Mucosa of gallbladder (tissue), 1 donor: ENCODE measurements at regions not wholly inside any gene's neighbourhood (a gene's known extent, or its start where the extent isn't known, plus 50 kb on each side); places are given as distances from the start of the nearest gene placed in this dataset.
A peak's percentile ranks its signal among the peaks of the same experiment; 100 is the strongest.
"Not testable (repeated sequence)": the region's sequence is repeated elsewhere in the genome, so short reads cannot be mapped to it uniquely, and the experiment has no call there.

Experiments
- DNase-seq: peaks from one replicate; pipeline ENCODE4 v3.0.0-alpha.2; 2020; ENCODE audit warnings: low spot score
- donor health status: DM: no; HTN: no; CAD: no.

DNA sequence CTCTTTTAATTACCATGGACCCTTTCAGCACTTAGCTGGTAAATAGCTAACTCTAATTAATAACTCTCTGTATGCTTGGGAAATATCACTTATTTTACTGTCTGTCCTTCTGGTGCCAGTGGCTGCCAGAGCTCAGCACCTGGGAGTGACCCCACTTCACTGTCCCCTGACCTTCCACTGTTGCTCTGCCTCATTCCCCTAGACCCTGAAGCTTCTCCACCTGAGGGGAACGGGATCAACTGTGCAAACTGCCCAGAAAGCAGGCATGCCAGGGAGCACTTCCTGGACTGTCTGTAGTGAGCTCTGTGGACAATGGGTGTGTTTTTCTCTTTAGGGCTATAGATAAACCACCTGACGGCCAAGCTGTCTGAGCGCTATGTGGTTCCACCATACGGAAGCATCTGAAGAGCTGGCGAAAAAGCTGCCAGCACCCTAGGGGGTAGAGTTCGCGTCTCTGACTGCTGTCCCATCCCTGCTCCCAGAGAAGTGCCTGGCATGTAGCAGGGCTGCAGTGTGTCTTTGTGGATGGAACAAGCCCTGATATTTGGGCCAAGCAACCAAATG is 106.3 kb upstream of the FOXA2 start:
- DNase-seq: no peak

DNA sequence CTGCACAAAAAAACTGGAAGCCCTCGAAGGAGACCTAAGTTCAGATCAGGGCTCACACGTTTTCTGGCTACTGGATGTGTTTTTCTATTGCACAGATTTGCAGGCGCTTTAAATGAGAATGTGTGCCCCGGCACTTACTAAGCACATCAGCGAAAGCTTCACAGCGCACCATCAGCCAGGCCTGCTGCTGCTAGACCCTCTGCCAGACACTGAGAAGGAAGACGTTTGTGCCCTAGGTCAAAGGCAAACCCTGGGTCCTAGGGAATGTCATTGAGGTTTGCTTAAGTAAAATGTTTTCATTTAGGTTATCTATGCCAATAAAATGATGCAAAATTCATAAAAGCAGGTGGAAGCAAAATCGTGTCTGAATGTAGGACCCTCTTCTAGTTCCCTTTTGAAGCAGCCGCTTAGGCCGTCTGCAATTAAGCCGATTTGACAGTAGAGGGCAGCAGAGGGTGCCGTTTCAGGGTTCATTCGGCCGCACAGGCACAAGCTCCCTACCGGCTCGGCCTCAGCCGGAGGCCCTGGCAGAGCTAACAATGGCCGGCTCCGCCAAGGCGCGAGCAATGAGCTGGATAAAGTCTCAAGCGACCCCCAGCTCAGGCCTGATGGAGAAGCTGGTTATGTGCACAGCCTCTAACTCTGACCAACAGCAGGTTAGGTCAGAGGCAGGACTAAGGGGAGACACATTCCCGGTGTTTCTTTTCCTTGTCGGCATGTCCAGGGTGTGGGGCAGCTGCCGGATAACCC is 107.2 kb upstream of the FOXA2 start:
- DNase-seq: peak; percentile 80

- no peak for DNase-seq
Observed at GRCh38 chr20:22692119-22692475, 107.7 kb upstream of the FOXA2 start.

DNA sequence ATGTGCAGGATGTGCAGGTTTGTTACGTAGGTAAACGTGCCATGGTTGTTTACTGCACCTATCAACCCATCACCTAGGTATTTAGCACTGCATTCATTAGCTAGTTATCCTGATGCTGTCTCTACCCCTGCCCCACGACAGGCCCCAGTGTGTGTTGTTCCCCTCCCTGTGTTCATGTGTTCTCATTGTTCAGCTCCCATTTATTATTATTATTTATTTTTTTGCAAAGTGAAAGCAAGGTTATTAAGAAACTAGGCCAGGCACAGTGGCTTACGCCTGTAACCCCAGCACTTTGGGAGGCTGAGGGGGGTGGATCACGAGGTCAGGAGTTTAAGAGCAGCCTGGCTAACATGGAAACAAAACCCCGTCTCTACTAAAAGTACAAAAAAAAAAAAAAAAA is 108.2 kb upstream of the FOXA2 start:
- not testable (repeated sequence) for DNase-seq

DNA sequence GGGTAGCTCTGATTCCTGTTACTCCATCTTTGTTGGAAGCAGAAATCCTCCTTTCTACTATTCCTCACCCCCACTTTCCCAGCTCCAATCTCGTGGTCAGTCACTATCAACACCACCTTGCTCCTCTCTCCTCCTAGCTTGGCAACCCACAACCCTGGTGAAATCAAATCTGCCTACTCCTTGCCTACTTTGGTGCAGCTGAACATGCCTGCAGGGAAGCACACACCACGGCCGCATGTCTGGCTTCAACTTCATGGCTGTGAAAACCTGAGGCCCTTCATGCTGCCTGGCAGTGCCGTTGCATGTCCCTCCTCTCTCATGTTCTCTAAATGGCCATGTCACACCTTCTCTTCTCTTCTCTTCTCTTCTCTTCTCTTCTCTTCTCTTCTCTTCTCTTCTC is 112.4 kb upstream of the FOXA2 start:
- DNase-seq: no peak

DNA sequence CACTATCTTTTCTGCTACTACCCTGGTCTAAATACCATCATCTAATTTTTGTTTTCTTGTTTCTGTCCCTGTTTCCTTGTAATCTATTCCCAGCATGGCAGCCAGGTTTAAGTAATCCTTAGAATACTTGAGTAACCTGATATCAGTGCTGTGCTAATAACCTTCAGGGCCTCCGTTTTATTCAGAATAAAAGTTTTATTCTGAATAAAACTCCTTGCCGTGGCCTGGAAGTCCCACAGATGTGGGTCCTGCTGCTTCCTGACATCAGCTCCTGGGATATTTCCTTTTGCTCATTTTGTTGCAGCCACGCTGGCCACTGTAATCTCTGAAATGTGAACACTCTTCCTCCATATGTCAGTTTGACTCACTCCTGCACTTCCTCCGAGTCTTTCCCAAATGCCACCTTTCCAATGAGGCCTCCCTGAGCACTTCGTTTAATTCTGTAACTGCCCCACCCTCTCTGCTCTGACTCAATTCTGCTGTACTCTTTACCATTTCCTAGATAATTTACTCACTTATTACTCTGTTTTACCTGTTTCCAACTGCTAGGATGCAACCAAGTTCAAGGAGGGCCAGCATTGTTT is 114.0 kb upstream of the FOXA2 start:
- DNase-seq: no peak

DNA sequence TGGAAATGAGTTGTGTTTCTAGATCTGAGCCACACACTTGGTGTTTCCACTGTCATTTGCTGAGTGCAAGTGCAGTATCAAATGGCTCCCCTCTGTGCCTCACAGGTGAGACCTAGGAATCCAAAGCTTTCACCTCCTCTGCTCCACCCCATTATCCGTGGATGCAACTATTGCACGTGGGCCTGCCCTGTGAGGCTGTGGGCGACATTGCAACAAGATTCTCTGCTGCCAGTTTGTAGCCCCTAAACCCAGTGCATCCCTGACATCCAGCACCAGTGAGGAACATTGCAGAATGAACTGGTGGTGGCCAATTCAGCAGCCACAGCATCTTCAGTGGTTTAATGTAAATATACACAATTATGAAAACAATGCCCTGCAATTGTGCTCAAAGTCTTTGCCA is 115.0 kb upstream of the FOXA2 start:
- DNase-seq: no peak

- DNase-seq: no peak
Observed at GRCh38 chr20:22700367-22700766, 116.0 kb upstream of the FOXA2 start.

- DNase-seq: no peak
Observed at GRCh38 chr20:22701679-22702308, 117.4 kb upstream of the FOXA2 start.

- no peak for DNase-seq
Observed at GRCh38 chr20:22703843-22704242, 119.5 kb upstream of the FOXA2 start.

DNA sequence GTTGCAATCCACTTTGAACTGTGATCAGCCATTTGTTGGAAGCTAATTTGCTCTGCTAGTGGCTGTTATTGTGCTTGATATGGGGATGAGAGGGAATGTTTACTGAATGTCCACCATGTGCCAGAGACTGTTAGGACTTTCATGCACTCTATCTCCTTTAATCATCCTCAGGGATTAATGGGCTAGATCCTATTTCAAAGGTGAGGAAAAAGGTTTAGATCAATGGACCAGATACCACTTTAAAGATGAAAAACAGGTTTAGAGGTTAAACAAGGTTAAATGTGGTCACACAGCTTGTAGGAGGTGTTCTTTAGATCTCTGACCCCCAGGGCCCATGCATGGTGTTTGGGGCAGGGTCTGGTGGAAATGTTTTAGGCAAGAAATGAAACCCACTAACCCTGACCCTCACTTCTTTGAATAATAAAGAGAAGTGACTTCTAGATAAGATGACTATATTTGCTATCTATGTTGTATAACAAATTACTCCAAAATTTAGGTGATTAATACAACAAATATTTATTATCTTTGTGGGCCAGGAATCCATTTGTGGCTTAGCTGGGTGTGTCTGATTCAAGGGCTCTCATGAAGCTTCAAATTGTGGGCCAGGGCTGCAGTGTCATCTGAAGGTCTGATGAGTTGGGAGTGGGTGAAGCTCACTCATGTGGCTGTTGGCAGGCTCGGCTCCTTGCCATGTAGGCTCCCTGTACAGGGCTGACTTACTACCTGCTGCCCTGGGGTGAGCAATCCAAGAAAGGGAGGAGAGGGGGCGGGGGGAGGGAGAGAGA is 127.8 kb upstream of the FOXA2 start:
- DNase-seq: no peak

GRCh38 chr20:22716821-22717351 is 132.5 kb upstream of the FOXA2 start:
- peak; percentile 17 for DNase-seq

DNA sequence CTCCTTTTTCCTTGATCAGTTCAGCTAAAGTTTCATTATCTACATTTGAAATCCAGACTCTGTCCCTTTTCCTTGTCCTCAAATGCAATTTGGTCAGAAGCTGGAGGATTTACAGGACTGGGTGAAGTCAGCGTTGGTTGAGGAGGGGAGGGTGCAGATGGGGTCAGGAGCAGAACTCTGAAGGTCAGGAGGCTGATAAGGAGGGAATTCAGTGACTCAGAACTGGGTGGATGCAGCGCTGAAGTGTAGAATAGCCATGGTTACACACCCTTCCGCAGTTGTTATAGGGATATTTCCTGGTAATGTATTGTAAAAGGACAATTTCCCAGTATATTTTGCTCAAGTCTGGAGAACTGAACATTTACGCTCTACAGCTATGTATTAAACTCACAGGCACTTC is 133.1 kb upstream of the FOXA2 start:
- peak; percentile 23 for DNase-seq

GRCh38 chr20:22719167-22719591 is 134.8 kb upstream of the FOXA2 start:
- DNase-seq: peak; percentile 32

GRCh38 chr20:22720206-22720605 is 135.8 kb upstream of the FOXA2 start:
- DNase-seq: no peak

- DNase-seq: no peak
Observed at GRCh38 chr20:22722811-22723210, 138.4 kb upstream of the FOXA2 start.

- DNase-seq: no peak
Observed at GRCh38 chr20:22723659-22724058, 139.3 kb upstream of the FOXA2 start.

GRCh38 chr20:22728146-22728745 is 143.9 kb upstream of the FOXA2 start:
- DNase-seq: no peak

GRCh38 chr20:22729180-22729579 is 144.8 kb upstream of the FOXA2 start:
- DNase-seq: no peak

GRCh38 chr20:22729616-22730236 is 145.4 kb upstream of the FOXA2 start:
- DNase-seq: no peak

- DNase-seq: no peak
Observed at GRCh38 chr20:22732751-22733150, 148.4 kb upstream of the FOXA2 start.
